ENCODE measurements at regions not wholly inside any gene's neighbourhood (a gene's known extent, or its start where the extent isn't known, plus 50 kb on each side); places are given as distances from the start of the nearest gene placed in this dataset.

DNA sequence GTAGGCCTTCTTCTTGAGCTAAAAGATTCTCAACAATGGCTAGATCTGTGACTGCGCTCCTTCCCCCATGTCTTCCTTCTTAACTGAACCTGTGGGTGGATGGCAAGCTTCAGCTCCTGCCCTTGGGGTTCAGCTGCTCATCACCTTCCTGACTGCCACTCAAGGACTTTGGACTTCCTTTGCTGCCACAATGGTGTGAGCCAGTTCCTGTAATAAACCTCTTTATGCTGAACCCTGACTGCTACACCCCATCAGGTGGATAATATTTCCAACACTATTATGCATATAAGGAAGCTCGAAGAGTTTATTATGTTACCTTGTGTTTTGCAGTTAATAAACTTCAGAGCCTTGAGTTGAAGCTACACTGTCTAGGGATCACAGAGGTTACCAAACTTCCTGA is 208.9 kb upstream of the SLC10A2 start:
- Histone ChIP-seq H3K4me1 (no peaks in the 10 kb centered on the region), H3K9me3 (no peaks in the 10 kb centered on the region), H3K27me3 (no peaks in the 10 kb centered on the region), H3K4me3 (no peak overlapping the region), H3K27ac (no peak overlapping the region), H3K36me3 (no peaks in the 10 kb centered on the region)
- intact Hi-C loops (cut with DNase I; ENCODE audit: low total_unique reads): no loop called here
- no peak for TF ChIP-seq POLR2A (IDR thresholded peaks at IDR 0.05)
- TF ChIP-seq, protein P1, sequence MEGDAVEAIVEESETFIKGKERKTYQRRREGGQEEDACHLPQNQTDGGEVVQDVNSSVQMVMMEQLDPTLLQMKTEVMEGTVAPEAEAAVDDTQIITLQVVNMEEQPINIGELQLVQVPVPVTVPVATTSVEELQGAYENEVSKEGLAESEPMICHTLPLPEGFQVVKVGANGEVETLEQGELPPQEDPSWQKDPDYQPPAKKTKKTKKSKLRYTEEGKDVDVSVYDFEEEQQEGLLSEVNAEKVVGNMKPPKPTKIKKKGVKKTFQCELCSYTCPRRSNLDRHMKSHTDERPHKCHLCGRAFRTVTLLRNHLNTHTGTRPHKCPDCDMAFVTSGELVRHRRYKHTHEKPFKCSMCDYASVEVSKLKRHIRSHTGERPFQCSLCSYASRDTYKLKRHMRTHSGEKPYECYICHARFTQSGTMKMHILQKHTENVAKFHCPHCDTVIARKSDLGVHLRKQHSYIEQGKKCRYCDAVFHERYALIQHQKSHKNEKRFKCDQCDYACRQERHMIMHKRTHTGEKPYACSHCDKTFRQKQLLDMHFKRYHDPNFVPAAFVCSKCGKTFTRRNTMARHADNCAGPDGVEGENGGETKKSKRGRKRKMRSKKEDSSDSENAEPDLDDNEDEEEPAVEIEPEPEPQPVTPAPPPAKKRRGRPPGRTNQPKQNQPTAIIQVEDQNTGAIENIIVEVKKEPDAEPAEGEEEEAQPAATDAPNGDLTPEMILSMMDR (IDR thresholded peaks at IDR 0.05): no peak
- no peak for TF ChIP-seq POLR2AphosphoS5 (IDR thresholded peaks at IDR 0.05)
- no peak for DNase-seq (ENCODE audit: low spot score in 2 of 2)

DNA sequence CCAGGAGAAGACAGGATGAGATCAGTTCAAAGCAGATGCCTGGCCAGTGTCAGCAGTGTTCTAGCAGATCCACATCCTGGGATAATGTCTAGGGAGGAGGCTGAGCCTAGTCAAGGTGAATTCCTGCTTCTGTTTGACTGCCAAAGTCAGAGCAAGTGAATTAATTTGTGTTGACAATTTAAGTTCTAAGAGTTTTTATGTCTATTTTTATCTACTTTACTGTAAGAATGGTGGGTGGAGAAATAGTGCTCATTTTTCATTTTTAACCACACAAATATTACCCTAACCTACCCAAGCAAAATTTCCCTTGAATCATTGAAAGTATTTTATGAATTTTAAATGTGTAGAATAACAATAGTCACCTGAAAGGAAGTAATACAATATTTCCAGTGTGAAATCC is 207.6 kb upstream of the SLC10A2 start:
- TF ChIP-seq POLR2AphosphoS5 (IDR thresholded peaks at IDR 0.05) (no peak), POLR2A (IDR thresholded peaks at IDR 0.05) (no peak)
- TF ChIP-seq, protein P1 (IDR thresholded peaks at IDR 0.05): no peak
- H3K9me3 ChIP-seq: peaks cover 0 to 1% of the 10 kb centered on the region in 2 donors
- H3K4me1 ChIP-seq: no peaks in the 10 kb centered on the region
- no peak overlapping the region for H3K27ac ChIP-seq
- intact Hi-C loops (cut with DNase I; ENCODE audit: low total_unique reads): no loop called here
- H3K36me3 ChIP-seq: no peaks in the 10 kb centered on the region
- H3K4me3 ChIP-seq: no peak overlapping the region
- no peak for DNase-seq (ENCODE audit: low spot score in 2 of 2)
- no peaks in the 10 kb centered on the region for H3K27me3 ChIP-seq

DNA sequence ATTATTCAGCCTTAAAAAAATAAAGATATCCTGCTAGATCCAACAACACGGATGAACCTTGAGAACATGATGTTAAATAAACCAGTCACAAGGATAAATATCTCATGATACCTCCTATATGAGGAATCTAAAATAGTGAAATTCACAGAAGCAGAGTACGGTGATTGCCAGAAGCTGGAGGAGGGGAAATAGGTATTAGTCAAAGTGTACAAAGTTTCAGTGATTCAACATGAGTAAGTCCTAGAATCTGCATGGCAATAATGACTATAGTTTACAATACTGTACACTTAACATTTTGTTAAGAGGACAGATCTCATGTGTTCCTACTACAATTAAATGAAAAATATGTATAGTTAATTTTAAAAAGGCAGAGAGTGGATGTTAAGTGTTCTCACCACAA is 206.6 kb upstream of the SLC10A2 start:
- DNase-seq (ENCODE audit: low spot score in 2 of 2): no peak
- H3K4me3 ChIP-seq: no peak overlapping the region
- H3K27me3 ChIP-seq: no peaks in the 10 kb centered on the region
- intact Hi-C loops (cut with DNase I; ENCODE audit: low total_unique reads): no loop called here
- TF ChIP-seq, protein P1 (IDR thresholded peaks at IDR 0.05): no peak
- TF ChIP-seq POLR2AphosphoS5 (IDR thresholded peaks at IDR 0.05): no peak
- TF ChIP-seq POLR2A (IDR thresholded peaks at IDR 0.05): no peak
- no peak overlapping the region for H3K27ac ChIP-seq
- H3K4me1 ChIP-seq: no peaks in the 10 kb centered on the region
- no peaks in the 10 kb centered on the region for H3K36me3 ChIP-seq
- H3K9me3 ChIP-seq: peaks cover 7 to 11% of the 10 kb centered on the region in 2 donors

GRCh38 chr13:103263448-103263847 is 197.2 kb upstream of the SLC10A2 start:
- Histone ChIP-seq H3K9me3 (peaks cover 5 to 38% of the 10 kb centered on the region in 2 donors), H3K4me3 (no peak overlapping the region), H3K4me1 (no peaks in the 10 kb centered on the region), H3K27ac (no peak overlapping the region), H3K36me3 (no peaks in the 10 kb centered on the region), H3K27me3 (no peaks in the 10 kb centered on the region)
- intact Hi-C loops (cut with DNase I; ENCODE audit: low total_unique reads): no loop called here
- DNase-seq (ENCODE audit: low spot score in 2 of 2): no peak
- TF ChIP-seq, protein P1 (IDR thresholded peaks at IDR 0.05): no peak
- TF ChIP-seq POLR2AphosphoS5 (IDR thresholded peaks at IDR 0.05) (no peak), POLR2A (IDR thresholded peaks at IDR 0.05) (no peak)

GRCh38 chr13:103255587-103256301 is 189.5 kb upstream of the SLC10A2 start:
- Histone ChIP-seq H3K27ac (no peak overlapping the region), H3K4me1 (no peaks in the 10 kb centered on the region), H3K36me3 (no peaks in the 10 kb centered on the region), H3K27me3 (no peaks in the 10 kb centered on the region), H3K9me3 (peaks cover 7 to 18% of the 10 kb centered on the region in 2 donors), H3K4me3 (no peak overlapping the region)
- no peak for DNase-seq (ENCODE audit: low spot score in 2 of 2)
- TF ChIP-seq, protein P1 (IDR thresholded peaks at IDR 0.05): no peak
- no peak for TF ChIP-seq POLR2AphosphoS5 (IDR thresholded peaks at IDR 0.05)
- TF ChIP-seq POLR2A (IDR thresholded peaks at IDR 0.05): no peak
- intact Hi-C loops (cut with DNase I; ENCODE audit: low total_unique reads): no loop called here

All from breast epithelium (tissue), 4 donors.